GM18520 (cell line): ENCODE measurements at regions not wholly inside any gene's neighbourhood (a gene's known extent, or its start where the extent isn't known, plus 50 kb on each side); places are given as distances from the start of the nearest gene placed in this dataset.
A peak's percentile ranks its signal among the peaks of the same experiment; 100 is the strongest.
"Not testable (repeated sequence)": the region's sequence is repeated elsewhere in the genome, so short reads cannot be mapped to it uniquely, and the experiment has no call there.

Experiments used
- ATAC-seq: cut with Tn5 transposase; IDR thresholded peaks from one replicate; pipeline ENCODE4 v1.9.1; 2021; ENCODE audit not compliant: unreplicated experiment

DNA sequence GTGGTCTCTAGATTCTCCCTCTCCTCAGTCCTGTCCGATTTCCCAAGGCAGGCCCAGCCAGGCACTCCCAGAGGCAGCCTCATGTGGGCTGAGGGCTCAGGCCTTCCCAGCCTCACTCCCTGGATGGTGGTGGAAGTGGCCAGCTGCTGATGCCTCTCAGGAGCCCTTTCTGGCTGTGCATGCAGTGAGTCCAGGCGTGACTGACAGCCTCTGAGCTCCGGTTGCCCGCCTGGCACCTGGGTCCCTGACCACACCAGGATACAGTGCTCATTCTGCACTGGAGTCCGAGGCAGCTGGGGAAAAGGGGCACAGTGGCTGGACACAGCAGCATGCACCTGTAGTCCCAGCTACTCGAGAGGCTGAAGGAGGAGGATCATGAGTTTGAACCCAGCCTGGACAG, 132.6 kb downstream of the CUL2 start:
- ATAC-seq, result no peak

DNA sequence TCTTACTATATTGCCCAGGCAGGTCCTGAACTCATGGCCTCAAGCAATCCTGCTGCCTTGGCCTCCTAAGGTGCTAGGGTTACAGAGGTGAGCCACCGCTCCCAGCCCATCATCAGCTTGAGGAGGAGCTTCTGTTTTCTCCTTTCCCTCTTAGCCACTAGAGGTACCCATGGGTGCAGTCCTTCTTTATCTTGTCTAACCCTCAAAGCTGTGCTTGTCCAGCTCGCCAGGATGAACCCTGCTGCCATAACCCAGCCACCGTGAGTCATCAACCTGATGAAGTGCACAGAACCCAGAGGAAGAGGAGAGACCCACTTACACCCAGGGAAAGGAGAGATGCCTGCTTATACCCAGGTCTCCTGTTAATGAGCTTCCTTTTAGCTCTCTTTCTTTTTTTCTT, 133.4 kb downstream of the CUL2 start:
- no peak for ATAC-seq

DNA sequence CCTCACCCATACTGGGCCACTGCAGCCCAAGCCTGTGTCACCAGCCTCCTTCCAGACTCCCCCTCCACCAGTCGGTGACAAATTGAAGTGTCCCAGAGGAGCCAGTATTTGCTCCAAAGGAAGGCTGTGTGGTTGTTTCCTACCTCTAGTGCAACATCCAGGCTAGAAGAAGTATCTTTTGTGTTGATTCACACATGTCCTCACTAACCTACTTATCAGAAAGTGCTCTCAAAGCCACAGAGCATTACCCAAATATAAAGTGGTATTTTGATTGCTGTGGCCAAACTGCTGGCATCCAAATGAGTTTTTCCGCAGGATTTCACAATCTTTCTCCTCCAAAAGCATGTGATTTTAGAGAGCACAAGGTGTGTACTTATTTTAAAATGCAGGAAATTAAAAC, 134.8 kb downstream of the CUL2 start:
- no peak for ATAC-seq

DNA sequence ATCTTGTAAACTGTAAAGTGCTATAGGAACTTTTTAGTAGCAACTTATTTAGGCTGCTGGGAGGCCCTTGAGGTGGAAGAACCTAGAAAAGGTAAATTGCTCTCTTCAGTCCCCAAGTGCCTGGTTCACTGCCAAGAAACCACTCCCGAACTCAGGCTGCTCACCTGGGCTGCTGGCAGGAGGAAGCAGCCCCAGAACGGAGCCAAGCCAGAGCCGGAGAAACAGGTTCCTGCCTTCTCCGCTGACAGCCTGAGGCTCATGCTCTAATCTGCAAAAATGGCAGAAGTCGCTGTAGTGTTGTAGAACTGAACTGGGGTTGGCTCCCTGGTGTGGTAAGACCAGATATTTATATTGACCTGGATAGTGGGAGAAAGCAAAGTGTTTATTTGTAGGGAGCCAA, 136.0 kb downstream of the CUL2 start:
- ATAC-seq, result no peak

DNA sequence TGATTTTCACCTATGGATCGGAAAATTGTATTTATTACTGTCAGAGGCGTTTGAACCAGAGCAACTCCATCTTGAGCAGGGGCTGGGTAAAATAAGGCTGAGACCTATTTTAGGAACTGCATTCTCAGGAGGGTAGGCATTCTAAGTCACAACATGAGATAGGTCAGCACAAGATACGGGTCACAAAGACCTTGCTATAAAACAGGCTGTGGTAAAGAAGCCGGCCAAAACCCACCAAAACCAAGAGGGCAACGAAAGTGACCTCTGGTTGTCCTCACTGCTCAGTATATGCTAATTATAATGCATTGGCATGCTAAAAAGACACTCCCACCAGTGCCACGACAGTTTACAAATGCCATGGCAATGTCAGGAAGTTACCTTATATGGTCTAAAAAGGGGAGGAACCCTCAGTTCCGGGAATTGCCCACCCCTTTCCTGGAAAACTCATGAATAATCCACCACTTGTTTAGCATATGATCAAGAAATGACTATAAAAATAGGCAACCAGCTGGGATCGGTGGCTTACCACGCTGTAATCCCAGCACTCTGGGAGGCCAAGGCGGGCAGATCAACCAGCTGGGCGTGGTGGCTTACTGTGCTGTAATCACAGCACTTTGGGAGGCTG, 136.3 kb upstream of the PARD3 start:
- not testable (repeated sequence) for ATAC-seq

DNA sequence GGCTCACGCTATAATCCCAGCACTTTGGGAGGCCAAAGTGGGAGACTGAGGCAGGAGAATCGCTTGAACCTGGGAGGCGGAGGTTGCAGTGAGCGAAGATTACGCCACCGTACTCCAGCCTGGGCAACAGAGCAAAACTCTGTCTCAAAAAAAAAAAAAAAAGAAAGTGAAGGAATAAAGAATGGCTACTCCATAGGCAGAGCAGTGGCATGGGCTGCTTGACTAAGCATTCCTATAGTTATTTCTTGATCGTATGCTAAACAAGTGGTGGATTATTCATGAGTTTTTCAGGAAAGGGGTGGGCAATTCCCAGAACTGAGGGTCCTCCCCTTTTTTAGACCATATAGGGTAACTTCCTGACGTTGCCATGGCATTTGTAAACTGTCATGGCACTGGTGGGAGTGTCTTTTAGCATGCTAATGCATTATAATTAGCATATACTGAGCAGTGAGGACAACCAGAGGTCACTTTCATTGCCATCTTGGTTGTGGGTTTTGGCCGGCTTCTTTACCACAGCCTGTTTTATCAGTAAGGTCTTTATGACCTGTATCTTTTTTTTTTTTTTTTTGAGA, 130.9 kb upstream of the PARD3 start:
- ATAC-seq, result not testable (repeated sequence)

DNA sequence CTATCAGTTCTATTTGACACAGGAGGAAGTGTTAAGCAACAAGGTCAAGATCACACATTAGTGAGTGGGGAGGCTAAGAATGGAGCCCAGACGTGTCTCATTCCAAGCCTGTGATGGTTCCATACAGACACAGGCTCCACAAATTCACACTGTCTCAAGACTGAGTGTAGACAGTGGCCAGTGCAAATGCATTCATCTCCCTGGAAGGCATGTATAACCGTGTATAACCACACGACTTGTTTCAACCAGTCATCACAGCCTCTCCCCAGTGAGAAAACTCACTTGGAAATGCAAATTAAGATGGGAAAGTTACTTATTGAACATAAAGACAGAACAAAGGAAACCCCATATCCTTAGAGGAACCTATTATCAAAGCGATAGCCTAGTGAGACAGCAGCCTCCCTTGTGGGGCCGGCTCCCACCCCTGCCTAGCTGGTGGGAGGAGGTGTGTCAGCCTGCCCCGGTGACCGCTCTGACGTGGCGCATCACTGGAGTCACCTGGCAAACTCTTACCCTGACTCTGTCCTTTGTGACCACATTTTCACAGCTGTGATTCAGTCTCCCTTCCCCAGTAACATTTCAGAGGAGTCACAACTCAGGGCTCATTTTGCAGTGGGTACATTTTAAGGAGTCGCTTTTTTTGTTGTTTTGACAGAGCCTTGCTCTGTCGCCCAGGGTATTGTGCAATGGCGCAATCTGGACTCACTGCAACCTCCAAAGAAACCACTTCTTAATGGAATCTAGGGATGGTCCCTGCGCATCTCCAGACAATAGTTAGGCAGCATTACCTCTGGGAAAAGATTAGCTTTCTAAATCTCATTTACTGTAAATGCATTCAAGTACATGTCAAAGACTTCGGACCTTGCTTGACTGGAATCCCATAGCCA, 126.6 kb upstream of the PARD3 start:
- peak; percentile 69 for ATAC-seq

DNA sequence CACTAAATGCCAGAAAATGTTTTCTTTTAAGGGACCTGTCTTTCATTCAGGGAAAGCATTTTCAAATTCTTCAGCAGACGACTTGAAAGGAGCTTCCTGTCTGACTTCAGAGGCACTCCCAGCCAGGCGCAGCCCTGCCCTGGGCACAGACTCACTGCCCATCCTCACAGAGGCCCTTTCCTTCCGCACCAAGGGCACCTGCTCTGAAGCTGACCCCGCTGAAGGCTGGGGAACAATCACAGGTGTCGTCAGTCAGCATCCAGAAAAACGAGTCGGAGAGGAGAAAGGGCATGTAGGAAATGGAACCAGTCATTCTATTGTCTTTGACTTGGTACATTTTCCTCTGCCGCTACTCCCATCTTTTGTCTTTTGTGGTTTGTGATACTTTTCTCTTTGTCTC, 125.3 kb upstream of the PARD3 start:
- ATAC-seq, result no peak

DNA sequence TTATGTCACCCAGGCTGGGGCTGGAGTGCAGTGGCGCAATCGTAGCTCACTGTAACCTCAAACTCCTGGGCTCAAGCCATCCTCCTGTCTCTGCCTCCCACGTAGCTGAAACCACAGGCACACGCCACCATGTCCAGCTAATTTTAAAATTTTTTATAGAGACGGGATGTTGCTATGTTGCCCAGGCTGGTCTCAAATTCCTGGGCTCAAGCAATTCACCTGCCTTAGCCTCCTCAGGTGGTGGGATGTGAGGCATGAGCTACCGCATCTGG, 123.2 kb upstream of the PARD3 start:
- no peak for ATAC-seq

DNA sequence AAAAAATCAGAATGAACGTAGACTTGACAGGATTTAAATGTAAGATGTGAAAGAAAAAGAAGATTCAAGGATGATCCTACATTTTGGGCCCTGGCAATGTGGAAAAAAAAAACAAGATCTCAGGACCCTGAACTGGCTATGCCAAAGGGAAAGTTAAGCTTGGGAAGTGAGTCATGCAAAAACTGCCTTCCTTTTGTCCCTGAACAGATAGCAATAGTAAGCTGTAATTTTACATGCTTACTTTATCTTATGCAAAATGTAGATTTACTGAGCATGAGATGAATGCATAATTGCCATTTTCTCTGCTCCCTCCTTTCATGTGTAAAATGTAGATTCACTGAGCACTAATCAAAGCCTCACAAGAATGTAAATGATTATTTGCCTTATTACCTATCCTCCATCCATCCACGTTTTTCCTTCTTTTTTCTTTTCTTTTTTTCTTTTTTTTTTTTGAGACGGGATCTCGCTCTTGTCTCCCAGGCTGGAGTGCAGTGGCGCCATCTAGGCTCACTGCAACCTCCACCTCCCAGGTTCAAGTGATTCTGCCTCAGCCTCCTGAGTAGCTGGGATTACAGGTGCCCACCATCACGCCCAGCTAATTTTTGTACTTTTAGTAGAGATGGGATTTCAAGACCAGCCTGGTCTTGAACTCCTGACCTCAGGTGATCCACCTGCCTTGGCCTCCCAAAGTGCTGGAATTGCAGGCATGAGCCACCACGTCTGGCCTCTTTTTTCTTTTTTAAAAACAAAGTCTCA, 122.7 kb upstream of the PARD3 start:
- not testable (repeated sequence) for ATAC-seq

DNA sequence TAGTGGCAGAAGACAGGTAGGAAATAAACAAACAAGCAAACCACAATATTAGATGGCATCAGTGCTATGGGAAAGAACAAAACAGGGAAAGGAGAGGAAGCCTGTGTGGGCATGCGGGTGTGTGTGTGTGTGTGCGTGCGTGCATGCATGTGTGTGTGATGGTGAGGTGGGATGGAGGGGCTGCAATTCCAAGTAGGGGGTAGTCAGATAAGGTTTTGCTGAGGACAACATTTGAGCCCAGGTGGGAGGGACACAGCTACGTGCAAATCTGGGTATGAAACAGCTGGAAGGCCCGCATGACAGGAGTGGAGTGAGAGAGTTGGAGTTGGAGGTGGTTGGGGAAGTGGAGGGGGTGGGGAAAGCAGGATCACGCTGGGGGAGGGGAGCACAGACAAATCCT, 121.0 kb upstream of the PARD3 start:
- ATAC-seq, result no peak

DNA sequence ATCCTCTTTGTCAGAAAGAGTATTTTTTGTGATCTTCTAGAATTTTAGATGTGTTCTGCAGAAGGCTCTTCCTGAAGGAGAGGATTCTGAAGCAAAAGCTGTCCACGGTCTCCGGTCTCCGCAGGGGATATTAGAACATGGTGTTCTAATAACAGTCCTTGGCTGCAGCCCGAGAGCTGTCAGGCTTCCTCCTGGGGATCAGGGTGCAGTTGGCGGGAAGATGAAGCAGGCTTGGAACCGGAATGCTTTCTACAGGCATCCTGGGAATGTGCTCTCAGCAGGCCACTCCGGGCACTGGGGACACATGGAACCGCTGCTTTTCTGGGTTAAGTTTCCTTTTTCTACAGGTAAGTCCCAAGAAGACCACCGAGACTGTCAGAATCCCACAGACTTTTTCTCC, 118.6 kb upstream of the PARD3 start:
- no peak for ATAC-seq

DNA sequence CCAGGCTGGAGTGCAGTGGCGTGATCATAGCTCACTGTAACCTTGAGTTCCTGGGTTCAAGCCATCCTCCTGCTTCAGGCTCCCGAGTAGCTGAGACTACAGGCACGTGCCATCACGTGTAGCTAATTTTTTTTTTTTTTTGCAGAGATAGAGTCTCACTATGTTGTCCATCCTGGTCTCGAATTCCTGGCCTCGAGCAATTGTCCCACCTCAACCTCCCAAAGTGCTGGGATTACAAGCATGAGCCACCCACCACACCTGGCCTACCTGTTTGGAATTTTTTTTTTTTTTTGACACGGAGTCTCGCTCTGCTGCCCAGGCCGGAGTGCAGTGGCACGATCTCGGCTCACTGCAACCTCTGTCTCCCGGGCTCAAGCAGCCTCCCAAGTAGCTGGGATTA, 117.1 kb upstream of the PARD3 start:
- no peak for ATAC-seq

DNA sequence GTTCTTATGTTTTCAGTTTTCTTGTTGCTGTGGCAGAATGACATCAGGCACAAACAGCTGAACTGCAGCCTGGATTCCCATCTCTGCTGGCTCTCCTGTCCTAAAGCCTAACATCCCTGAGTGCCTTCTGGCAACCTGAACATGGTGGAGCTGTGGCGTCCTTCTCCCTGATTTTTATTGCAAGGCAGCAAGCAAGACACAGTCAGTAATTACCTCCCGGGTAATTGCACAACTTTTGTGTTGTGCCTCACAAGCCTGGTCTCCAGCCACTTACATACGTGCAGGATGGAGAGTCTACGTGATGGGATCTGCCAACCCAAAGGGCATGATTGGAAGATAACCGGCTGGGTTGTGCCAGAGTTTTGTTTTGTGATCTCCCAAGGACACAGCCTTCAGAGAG, 116.1 kb upstream of the PARD3 start:
- no peak for ATAC-seq

DNA sequence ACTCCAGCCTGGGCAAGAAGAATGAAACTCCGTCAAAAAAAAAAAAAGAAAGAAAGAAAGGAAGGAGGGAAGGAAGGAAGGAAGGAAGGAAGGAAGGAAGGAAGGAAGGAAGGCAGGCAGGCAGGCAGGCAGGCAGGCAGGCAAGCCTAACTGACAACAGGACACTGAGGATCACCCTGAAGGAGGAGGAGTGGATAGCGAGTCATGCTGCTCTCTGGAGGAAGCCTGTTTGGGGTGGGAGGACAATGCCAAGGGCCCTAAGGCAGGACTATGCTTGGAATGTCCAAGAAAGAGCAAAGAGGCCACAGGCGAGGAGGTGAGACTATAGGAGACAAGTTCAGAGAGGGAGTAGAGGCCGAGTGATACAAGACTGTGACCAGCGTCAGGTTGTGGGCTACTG, 107.0 kb upstream of the PARD3 start:
- no peak for ATAC-seq

DNA sequence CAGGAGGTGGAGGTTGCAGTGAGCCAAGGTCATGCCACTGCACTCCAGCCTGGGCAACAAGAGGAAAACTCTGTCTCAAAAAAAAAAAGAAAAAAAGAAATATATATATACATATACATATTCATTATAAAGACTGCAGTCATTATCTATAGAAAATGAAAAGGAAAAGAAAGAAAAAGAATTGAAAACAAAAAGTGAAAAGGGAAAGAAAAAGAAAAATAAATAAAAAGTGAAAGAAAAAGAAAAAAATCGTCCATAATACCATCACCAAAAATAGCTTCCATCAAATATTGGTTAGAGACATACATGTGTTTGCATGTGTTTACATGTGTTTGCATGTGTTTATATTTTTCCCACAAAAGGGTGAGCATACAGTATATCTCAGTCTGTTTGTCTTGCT, 105.5 kb upstream of the PARD3 start:
- ATAC-seq, result no peak

DNA sequence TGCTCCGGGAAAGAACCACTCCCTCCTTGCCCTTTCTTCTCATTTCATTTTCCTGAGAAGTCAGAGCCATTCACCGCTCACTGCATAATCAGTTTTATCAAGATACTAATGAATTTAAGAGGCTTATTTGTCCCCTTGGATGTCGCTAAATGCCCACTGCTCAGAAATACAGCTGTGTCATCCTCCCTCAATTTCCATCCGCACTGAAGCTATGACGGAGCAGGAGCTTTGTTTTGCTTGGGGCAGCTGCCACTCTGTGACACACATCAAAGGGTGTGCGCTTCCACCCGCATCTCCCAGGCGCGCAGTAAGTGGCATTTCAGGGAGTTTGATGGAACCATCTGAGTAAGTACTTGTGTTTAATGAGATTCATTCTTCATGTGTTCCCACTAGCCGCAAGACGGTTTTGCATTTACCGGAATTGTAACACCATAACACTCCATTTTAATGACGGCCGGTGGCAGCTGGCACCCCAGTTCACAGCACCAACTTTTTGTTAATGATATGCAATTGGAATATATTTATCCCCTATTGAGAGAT, 103.8 kb upstream of the PARD3 start:
- ATAC-seq, result no peak

DNA sequence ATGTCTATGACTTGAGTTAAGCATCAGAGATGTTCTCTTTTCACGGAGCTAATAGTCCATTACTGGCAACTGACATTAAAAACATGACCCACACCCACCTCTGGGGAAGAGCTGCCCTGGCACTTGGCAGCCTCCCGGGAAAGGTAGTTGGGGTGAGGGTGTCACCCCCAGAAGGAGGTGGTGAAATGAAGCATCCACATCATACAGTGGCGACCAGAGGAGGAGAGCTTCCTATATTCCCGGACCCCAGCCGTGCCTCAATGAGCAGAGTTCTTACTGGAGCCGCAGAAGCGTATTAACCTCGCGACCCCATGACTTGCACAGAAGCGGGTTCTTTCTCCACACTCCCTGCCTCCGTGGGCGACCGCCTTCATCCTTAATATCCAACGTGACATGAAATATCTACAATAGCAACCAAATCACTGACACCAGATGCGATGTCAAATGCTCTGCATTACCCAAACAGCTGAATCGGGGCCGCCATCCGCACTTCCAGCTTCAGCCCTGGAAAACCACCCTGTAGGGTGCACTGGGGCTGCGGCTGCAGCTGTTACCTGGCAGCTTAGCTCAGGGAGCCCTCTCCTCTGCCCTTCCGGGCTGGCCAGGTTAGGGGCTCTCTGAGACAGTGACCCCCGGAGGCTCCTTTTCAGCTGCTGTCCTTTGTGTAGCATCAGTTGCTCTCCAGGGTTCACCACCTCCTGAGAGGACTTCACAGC, 103.1 kb upstream of the PARD3 start:
- no peak for ATAC-seq

DNA sequence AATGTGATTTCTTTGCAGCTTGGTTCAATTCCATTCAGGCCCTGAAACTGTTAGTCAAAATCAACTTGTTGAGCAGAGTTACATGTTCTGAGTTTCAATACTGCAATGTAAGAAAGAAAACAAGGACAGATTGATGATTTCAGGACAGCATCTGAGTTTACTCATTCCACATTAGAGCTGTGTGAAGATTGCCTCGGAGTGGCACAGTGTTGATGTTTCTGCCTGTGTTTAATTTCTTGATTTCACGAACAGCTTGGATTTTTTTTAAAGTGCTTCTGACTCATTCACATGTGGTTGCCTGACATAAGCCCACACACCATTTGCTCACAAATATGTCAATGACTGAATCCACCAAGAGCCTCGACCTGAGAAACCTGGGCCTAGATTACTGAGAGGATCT, 101.2 kb upstream of the PARD3 start:
- no peak for ATAC-seq

DNA sequence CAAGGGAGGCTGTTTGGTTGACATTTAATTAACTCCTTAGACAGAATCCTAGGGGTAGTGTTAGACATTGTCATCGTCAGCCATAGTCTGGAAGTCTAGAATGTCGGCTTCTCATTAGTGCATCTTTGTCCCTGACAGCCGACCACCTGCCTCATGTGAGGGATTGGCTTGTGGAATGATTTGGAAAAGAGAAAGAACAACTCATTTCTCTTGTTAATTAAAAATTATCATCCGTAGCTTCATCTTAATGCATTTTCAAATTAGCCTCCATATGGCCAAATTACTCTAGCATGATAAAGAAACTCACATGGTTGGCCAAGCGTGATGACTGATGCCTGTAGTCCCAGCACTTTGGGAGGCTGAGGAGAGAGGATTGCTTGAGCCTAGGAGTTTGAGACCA, 97.7 kb upstream of the PARD3 start:
- ATAC-seq, result no peak

DNA sequence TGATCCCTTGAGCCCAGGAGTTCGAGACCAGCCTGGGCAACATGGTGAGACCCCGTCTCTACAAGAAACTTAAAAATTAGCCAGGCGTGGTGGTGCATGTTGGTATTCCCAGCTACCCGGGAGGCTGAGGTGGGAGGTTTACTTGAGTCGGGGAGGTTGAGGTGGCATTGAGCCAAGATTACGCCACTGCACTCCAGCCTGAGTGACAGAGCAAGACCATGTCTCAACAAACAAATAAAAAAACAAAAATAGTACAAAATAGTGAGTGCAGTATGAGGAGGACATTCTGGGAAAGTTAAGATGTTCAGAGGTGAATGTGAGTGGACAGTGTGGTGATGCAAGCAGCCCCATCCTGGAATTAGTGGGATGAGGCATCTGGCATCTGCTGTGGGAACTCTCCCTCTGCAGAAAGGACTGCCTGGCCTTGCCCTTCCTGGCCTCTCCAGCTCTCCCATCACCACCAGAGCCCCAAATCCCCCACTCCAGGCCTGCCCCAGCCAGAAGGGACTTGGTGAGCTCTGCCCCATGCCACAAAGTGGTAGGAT, 96.6 kb upstream of the PARD3 start:
- ATAC-seq, result no peak
